ENCODE measurements at regions not wholly inside any gene's neighbourhood (a gene's known extent, or its start where the extent isn't known, plus 50 kb on each side); places are given as distances from the start of the nearest gene placed in this dataset.

DNA sequence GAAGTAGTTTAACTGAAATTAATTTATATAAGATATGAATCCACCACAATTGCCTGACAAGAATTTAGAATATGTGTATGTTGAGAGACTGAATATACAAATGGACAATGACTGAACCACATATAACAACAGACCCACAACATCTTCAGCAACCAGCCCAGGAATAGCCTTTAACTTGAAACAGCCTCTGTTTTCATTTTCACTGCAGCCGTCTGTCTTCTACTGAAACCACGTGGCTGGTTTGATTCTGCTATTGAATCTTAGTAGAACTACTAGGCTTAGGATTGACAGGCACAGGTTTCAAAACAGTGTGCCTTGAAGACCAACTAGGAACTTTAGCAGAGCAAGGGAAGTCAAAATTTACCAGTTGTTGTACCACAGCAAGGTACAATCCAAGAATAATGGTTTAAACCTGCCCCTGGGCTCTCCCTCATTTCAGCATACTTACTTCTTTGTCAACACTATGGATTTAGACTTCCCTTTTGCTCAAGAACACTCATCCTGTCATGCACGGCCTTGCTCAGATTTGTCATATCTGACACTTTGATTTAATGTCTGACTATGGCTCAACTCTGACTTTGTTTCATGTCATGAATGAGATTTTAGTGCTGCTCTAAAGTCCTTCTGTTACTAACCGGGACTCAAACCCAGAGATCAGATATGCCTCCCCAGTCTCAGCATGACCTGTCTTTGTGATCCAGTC is 355.0 kb downstream of the KIF2B start:
- TF ChIP-seq, protein P1, sequence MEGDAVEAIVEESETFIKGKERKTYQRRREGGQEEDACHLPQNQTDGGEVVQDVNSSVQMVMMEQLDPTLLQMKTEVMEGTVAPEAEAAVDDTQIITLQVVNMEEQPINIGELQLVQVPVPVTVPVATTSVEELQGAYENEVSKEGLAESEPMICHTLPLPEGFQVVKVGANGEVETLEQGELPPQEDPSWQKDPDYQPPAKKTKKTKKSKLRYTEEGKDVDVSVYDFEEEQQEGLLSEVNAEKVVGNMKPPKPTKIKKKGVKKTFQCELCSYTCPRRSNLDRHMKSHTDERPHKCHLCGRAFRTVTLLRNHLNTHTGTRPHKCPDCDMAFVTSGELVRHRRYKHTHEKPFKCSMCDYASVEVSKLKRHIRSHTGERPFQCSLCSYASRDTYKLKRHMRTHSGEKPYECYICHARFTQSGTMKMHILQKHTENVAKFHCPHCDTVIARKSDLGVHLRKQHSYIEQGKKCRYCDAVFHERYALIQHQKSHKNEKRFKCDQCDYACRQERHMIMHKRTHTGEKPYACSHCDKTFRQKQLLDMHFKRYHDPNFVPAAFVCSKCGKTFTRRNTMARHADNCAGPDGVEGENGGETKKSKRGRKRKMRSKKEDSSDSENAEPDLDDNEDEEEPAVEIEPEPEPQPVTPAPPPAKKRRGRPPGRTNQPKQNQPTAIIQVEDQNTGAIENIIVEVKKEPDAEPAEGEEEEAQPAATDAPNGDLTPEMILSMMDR (IDR thresholded peaks at IDR 0.05): no peak
- no peak for TF ChIP-seq POLR2A (IDR thresholded peaks at IDR 0.05)

Measured in heart left ventricle (tissue), 13 donors.